HUES6 (cell line): ENCODE measurements at regions not wholly inside any gene's neighbourhood (a gene's known extent, or its start where the extent isn't known, plus 50 kb on each side); places are given as distances from the start of the nearest gene placed in this dataset.
"Not testable (repeated sequence)": the region's sequence is repeated elsewhere in the genome, so short reads cannot be mapped to it uniquely, and the experiment has no call there.

ENCODE experiments used
- H3K27ac ChIP-seq: 2 replicates; pipeline ENCODE4 v1.7.0; 2013; ENCODE audit warnings: low read depth, mild to moderate bottlenecking, low read length, inconsistent platforms
- H3K27me3 ChIP-seq: 2 replicates; pipeline ENCODE4 v1.6.1; 2013; ENCODE audit warnings: low read length; ENCODE audit not compliant: control insufficient read depth, insufficient read depth
- H3K36me3 ChIP-seq: 2 replicates; pipeline ENCODE4 v1.6.1; 2013; ENCODE audit warnings: low read length; ENCODE audit not compliant: control insufficient read depth, insufficient read depth
- H3K4me1 ChIP-seq: 2 replicates; pipeline ENCODE4 v1.6.1; 2013; ENCODE audit warnings: low read length; ENCODE audit not compliant: control insufficient read depth, insufficient read depth
- H3K4me3 ChIP-seq: 2 replicates; pipeline ENCODE4 v1.5.1; 2013; ENCODE audit warnings: low read depth, low read length
- H3K9ac ChIP-seq: one replicate; pipeline ENCODE4 v1.6.1; 2013; ENCODE audit warnings: mild to moderate bottlenecking, low read length
- H3K9me3 ChIP-seq: 2 replicates; pipeline ENCODE4 v1.6.1; 2013; ENCODE audit warnings: low read depth, low read length; ENCODE audit not compliant: control insufficient read depth, insufficient read depth

DNA sequence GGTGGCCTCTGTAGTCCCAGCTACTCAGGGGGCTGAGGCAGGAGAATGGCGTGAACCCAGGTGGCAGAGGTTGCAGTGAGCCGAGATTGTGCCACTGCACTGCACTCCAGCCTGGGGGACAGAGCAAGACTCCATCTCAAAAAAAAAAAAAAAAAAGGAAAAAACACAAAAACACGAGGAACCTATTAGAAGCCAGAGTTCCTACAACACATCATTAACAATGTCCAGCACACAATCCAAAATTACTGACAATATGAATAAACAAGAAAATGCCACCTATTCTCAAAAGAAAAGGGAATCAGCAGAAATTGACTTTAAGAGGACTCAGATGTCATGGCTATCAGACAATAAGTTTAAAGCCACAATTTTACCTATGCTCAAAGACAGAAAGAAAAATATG lies 57.3 kb upstream of the HS3ST3A1 start:
- H3K27me3 ChIP-seq, H3K4me3 ChIP-seq, H3K36me3 ChIP-seq: not testable (repeated sequence)

DNA sequence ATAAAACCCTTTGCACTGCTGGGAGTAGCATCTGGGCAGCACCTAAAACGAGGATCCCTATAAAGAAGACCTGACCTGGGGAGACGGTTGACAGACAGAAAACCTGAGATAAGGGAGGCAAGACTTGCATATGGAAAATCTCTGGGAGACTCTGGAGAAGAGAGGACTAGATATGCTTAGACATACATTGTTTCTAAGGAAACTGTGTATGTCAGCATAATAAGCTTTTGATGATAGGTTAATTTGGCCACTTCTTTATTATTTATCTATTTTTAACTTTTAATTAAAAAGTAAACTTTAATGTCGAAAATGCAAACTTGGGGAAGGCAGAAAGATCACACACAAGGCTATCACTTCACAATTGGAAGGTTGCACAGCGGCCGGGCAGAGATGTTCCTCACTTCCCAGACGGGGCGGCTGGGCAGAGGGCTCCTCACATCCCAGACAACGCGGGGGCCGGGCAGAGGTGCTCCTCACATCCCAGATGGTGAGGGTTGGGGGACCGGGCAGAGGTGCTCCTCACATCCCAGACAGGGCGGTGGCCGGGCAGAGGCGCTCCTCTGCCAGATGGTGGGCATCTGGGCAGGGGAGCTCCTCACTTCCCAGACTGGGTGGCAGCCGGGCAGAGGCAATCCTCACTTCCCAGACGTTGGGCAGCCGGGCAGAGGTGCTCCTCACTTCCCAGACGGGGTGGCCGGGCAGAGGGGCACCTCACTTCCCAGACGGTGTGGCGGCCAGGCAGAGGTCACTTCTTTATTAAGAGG lies 64.3 kb upstream of the HS3ST3A1 start:
- H3K36me3 ChIP-seq: no peaks in the 10 kb centered on the region
- no peak overlapping the region for H3K9ac ChIP-seq
- peaks cover 4% of the 10 kb centered on the region; the same call in 1 of the 2 replicates for H3K4me1 ChIP-seq
- H3K27ac ChIP-seq: no peak overlapping the region
- no peak overlapping the region for H3K4me3 ChIP-seq
- H3K27me3 ChIP-seq: no peaks in the 10 kb centered on the region
- H3K9me3 ChIP-seq: no peaks in the 10 kb centered on the region

More for the DNA sequence above, 57.3 kb upstream of the HS3ST3A1 start:
- not testable (repeated sequence) for H3K9me3 ChIP-seq, H3K4me1 ChIP-seq, H3K27ac ChIP-seq, H3K9ac ChIP-seq

DNA sequence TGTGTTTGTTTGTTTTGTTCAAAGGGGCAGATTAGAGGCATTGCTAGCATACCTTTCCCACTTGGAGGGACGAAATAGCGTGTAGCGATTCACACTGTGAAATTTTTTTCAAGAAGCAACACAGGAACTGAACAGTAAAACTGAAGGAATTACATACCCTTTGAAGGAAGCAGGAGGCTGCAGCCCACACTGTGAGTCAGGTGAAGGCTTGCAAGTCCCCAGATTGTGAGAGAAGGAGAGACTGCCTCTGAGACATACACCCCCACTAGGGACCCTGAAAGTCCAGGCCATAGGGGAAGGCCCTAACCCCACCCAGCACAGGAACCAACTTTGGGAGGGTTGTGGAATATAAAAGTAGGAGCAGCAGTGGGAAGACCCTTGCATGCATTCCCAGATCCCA lies 69.6 kb upstream of the HS3ST3A1 start:
- Histone ChIP-seq H3K27ac (no peak overlapping the region), H3K27me3 (no peaks in the 10 kb centered on the region), H3K36me3 (no peaks in the 10 kb centered on the region), H3K4me1 (peaks cover 17% of the 10 kb centered on the region), H3K9me3 (no peaks in the 10 kb centered on the region), H3K4me3 (no peak overlapping the region), H3K9ac (no peak overlapping the region)

DNA sequence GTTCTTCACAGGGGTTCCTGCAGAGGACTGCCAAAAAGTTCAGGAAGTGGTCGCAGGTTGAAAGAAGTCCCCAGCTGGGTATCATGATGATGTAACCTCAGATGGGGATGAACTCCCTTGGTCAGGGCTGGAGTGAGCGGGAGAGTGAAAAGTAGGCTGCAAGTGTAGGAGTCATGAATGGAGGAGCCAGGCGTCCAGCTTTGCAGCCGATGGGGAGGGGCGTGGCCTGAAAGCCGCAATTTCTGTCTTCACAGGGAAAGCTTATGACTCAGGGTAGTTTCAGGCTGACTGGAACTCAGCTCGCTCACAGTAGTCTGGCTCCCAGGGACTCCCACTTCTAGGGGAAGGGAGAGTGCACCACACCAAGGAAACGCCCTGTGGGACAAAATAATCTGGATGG lies 70.0 kb upstream of the HS3ST3A1 start:
- no peak overlapping the region for H3K9ac ChIP-seq
- no peaks in the 10 kb centered on the region for H3K36me3 ChIP-seq
- H3K4me3 ChIP-seq: no peak overlapping the region
- no peaks in the 10 kb centered on the region for H3K9me3 ChIP-seq
- no peaks in the 10 kb centered on the region for H3K27me3 ChIP-seq
- H3K4me1 ChIP-seq: peaks cover 17% of the 10 kb centered on the region
- H3K27ac ChIP-seq: no peak overlapping the region

DNA sequence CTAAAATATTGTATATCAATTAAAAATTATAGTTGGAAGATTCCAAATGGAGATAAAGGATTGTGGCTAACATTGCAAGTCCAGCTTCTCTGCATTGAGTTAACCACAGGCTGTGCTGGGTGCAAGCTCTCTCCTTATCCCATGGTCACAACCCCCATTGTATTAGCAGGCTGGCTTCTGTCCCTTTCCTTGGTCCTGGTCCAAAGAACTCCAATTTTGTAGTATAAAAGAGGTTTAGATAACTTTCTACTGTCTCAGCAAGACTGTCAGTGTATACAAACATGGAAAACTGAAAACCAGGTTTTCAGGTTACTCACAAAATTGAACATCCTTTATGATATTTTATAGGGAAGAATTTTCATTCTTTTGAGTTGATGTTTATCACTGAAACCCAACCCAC lies 76.6 kb upstream of the HS3ST3A1 start:
- Histone ChIP-seq H3K9me3 (no peaks in the 10 kb centered on the region), H3K9ac (no peak overlapping the region), H3K36me3 (no peaks in the 10 kb centered on the region), H3K4me3 (no peak overlapping the region), H3K4me1 (no peaks in the 10 kb centered on the region), H3K27ac (no peak overlapping the region), H3K27me3 (no peaks in the 10 kb centered on the region)

DNA sequence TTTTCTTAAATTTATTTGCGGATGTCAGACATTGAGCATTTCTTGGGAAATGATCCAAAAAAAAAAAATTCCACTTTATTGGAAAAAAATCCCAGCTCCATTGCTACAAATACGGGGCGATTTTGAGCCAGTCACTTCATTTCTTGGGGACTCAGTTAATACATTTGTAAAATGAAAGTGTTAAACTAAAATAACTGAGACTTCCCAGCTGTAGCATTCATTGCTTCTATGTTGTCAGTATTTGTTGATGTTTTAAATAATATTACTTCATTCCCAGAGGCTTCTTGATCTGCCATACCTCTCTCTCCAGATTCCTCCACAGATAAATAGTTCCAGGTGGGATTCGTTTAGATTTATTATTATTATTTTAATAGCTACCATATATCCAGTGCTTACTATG lies 77.1 kb upstream of the HS3ST3A1 start:
- H3K27me3 ChIP-seq: no peaks in the 10 kb centered on the region
- H3K27ac ChIP-seq: no peak overlapping the region
- H3K4me1 ChIP-seq: no peaks in the 10 kb centered on the region
- H3K9ac ChIP-seq: no peak overlapping the region
- no peak overlapping the region for H3K4me3 ChIP-seq
- H3K9me3 ChIP-seq: no peaks in the 10 kb centered on the region
- no peaks in the 10 kb centered on the region for H3K36me3 ChIP-seq

DNA sequence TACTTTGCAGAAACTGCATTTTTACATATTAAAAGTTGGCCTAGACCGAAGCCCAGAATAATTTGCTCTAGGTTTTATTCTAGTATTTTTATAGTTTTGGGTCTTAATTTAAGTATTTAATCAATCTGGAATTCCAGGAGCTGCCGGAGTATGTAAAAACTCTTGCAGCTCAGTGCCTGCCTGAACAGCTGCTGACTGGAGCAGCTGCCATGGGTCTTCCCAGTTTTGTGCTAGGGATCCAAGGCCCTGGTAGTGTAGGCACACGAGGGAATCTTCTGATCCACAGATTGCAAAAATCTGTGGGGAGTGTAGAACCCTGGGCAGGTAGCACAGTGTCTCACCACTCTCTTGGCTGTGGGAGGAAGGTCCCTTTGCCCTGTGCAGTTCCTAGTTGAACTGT lies 87.0 kb upstream of the HS3ST3A1 start:
- Histone ChIP-seq H3K36me3 (no peaks in the 10 kb centered on the region), H3K4me3 (no peak overlapping the region), H3K27me3 (no peaks in the 10 kb centered on the region), H3K9me3 (no peaks in the 10 kb centered on the region), H3K9ac (no peak overlapping the region), H3K27ac (no peak overlapping the region), H3K4me1 (no peaks in the 10 kb centered on the region)

DNA sequence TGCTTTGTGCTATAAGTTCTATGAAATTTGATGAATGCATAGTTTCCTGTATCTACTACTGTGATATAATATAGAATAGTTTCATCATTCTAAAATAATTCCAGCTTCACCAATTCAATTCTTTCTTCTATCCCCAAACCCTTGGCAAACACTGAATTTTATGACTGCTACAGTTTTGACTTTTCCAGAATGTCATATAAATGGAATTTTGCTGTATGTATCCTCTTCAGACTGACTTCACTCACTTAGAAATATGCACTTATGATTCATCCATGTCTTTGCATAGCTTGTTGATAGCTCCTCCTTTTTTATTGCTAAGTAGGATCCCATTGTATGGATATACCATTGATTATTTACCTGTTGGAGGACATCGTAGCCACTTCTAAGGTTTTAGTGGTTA lies 89.1 kb upstream of the HS3ST3A1 start:
- H3K4me3 ChIP-seq: no peak overlapping the region
- H3K36me3 ChIP-seq: no peaks in the 10 kb centered on the region
- no peak overlapping the region for H3K9ac ChIP-seq
- no peak overlapping the region for H3K27ac ChIP-seq
- H3K27me3 ChIP-seq: no peaks in the 10 kb centered on the region
- H3K4me1 ChIP-seq: no peaks in the 10 kb centered on the region
- H3K9me3 ChIP-seq: no peaks in the 10 kb centered on the region

DNA sequence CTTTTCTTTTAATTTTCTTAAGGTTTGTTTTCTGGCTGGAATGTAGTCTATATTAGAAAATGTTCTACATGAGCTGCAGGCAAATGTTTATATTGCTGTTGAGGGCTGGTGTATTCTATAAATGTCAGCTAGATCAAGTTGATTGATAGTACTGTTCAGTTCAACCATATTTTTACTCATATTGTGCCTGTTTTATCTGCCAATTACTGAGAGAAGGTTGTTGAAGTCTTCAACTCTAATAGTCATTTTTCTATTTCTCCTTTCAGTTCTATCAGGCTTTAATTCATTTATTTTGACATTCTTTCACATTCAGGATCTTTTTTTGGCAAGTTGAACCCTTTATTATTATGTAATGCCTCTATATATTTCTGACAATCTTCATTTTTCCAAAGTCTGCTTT lies 93.2 kb upstream of the HS3ST3A1 start:
- H3K9ac ChIP-seq: no peak overlapping the region
- no peaks in the 10 kb centered on the region for H3K27me3 ChIP-seq
- no peaks in the 10 kb centered on the region for H3K36me3 ChIP-seq
- H3K4me1 ChIP-seq: no peaks in the 10 kb centered on the region
- no peak overlapping the region for H3K4me3 ChIP-seq
- no peak overlapping the region for H3K27ac ChIP-seq
- no peaks in the 10 kb centered on the region for H3K9me3 ChIP-seq

DNA sequence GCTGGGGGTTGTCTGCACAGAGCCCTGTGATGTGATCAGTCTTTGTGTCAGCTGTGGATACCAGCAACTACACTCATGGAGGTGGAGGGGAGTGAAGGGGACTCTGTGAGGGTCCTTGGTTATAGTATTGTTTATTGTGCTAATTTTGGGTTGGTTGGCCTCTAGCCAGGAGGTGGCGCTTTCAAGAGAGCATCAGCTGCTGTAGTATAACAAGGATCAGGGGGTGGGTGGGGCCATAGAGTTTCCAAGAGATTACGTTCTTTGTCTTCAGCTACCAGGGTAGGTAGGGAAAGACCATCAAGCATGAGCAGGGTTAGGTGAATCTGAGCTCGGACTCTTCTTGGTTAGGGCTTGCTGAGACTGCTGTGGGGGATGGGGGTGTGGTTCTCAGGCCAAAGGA lies 97.1 kb upstream of the HS3ST3A1 start:
- 0 out of 2 replicates have a peak, but pooled peaks cover 3% of the 10 kb centered on the region for H3K4me1 ChIP-seq
- H3K4me3 ChIP-seq: no peak overlapping the region
- no peaks in the 10 kb centered on the region for H3K9me3 ChIP-seq
- H3K27ac ChIP-seq: no peak overlapping the region
- H3K9ac ChIP-seq: no peak overlapping the region
- no peaks in the 10 kb centered on the region for H3K36me3 ChIP-seq
- no peaks in the 10 kb centered on the region for H3K27me3 ChIP-seq

DNA sequence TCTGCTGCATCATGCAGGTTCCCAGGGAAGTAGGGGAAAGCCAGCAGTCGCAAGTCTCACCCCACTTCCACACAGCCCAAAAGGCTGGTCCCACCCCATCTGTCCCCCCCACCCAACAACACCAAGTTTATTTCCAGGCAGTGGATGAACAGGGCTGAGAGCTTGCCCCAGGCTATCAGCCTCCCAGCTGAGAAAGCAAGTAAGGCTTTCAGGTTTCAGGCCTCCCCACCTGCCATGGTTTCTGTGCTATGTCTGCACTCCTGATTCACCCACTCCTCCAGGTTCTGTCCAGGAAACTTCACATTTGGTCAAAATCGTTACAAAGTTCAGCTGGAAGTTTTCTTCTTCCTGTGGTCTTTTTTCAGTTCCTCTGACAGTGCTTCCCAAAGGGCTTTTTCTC lies 97.5 kb upstream of the HS3ST3A1 start:
- Histone ChIP-seq H3K9ac (no peak overlapping the region), H3K27me3 (no peaks in the 10 kb centered on the region), H3K36me3 (no peaks in the 10 kb centered on the region), H3K4me3 (no peak overlapping the region), H3K4me1 (0 out of 2 replicates have a peak, but pooled peaks cover 3% of the 10 kb centered on the region), H3K9me3 (no peaks in the 10 kb centered on the region), H3K27ac (no peak overlapping the region)
